PC-3 (cell line): ENCODE measurements at regions not wholly inside any gene's neighbourhood (a gene's known extent, or its start where the extent isn't known, plus 50 kb on each side); places are given as distances from the start of the nearest gene placed in this dataset.

Source experiments
- EZH2 ChIP-seq: fragments of 300-600 bp; sonication (generic); IDR thresholded peaks from one replicate; pipeline ENCODE4 v1.6.1; 2017; ENCODE audit warnings: antibody characterized with exemption, mild to moderate bottlenecking, low read length; ENCODE audit not compliant: unreplicated experiment
- EZH2phosphoT487 ChIP-seq: fragments of 300-600 bp; sonication (generic); IDR thresholded peaks from 2 replicates; pipeline ENCODE4 v1.6.1; 2018; ENCODE audit warnings: mild to moderate bottlenecking, antibody characterized with exemption, low read length, borderline replicate concordance
- TF ChIP-seq, protein P1 (sequence below): fragments of 300-600 bp; sonication (generic); conservative IDR thresholded peaks from 2 replicates; pipeline ENCODE4 v1.5.1; 2017; ENCODE audit warnings: antibody characterized with exemption, low read depth, mild to moderate bottlenecking, low read length

GRCh38 chr5:165829504-165829903, 2324.1 kb downstream of the MAT2B start:
- TF ChIP-seq, protein P1, sequence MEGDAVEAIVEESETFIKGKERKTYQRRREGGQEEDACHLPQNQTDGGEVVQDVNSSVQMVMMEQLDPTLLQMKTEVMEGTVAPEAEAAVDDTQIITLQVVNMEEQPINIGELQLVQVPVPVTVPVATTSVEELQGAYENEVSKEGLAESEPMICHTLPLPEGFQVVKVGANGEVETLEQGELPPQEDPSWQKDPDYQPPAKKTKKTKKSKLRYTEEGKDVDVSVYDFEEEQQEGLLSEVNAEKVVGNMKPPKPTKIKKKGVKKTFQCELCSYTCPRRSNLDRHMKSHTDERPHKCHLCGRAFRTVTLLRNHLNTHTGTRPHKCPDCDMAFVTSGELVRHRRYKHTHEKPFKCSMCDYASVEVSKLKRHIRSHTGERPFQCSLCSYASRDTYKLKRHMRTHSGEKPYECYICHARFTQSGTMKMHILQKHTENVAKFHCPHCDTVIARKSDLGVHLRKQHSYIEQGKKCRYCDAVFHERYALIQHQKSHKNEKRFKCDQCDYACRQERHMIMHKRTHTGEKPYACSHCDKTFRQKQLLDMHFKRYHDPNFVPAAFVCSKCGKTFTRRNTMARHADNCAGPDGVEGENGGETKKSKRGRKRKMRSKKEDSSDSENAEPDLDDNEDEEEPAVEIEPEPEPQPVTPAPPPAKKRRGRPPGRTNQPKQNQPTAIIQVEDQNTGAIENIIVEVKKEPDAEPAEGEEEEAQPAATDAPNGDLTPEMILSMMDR, result no peak
- TF ChIP-seq EZH2 (no peak), EZH2phosphoT487 (no peak)
